ENCODE measurements at regions not wholly inside any gene's neighbourhood (a gene's known extent, or its start where the extent isn't known, plus 50 kb on each side); places are given as distances from the start of the nearest gene placed in this dataset.

- in situ Hi-C loops (cut with HindIII; ENCODE audit: low sequenced_read_pairs), result no loop called here
- no peak for TF ChIP-seq CTCF (IDR thresholded peaks at IDR 0.05; ENCODE audit: low read depth, low read length)
- no peak overlapping the region for H3K4me3 ChIP-seq (ENCODE audit: low read depth, low read length)
- DNase-seq (ENCODE audit: low read depth, low spot score), result no peak
Observed at GRCh38 chr4:143036443-143036842, 148.3 kb upstream of the USP38 start.

DNA sequence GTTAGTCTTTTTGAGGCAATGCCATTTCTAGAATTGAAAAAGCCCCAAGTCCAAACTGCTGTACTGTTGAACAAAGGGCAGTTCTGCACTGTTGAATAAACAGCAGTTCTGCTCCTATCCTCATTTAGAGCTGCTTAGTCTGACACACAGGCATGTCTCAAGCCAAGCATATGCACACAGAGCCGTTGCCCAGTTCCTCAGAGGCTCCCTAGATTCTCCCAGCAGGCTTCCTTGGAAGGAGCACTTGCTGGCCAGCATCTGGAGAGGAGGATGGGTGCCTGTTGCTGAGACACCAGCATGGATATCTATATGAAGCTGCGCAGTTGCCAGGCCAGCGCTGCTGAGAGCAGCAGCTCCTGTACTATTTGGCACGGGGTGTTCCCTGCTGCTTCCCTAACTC, 138.3 kb upstream of the USP38 start:
- in situ Hi-C loops (cut with HindIII; ENCODE audit: low sequenced_read_pairs), result no loop called here
- H3K4me3 ChIP-seq (ENCODE audit: low read depth, low read length), result no peak overlapping the region
- no peak for DNase-seq (ENCODE audit: low read depth, low spot score)
- TF ChIP-seq CTCF (IDR thresholded peaks at IDR 0.05; ENCODE audit: low read depth, low read length), result no peak

- in situ Hi-C loops (cut with HindIII; ENCODE audit: low sequenced_read_pairs), result no loop called here
- DNase-seq (ENCODE audit: low read depth, low spot score), result no peak
- no peak overlapping the region for H3K4me3 ChIP-seq (ENCODE audit: low read depth, low read length)
- no peak for TF ChIP-seq CTCF (IDR thresholded peaks at IDR 0.05; ENCODE audit: low read depth, low read length)
Observed at GRCh38 chr4:143046906-143047305, 137.8 kb upstream of the USP38 start.

DNA sequence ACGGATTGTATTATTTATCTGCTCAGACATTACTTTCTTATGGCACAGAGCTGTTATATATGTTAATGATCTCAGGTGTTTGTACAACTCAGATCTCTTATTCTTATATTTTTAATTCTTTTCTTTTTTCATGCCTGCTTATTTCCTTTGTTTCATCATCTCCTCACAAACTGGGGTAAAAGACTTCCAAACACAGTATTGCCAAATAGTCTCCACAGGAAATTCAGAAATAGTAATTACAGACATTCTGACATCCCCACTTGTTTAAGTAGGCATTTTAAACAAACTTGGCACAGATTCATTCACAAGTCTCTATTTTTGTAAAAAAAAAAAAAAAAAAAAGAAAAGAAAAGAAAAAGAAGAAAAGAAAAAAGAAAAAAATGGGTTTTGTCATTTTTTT, 129.7 kb upstream of the USP38 start:
- DNase-seq (ENCODE audit: low read depth, low spot score), result no peak
- in situ Hi-C loops (cut with HindIII; ENCODE audit: low sequenced_read_pairs), result no loop called here
- no peak overlapping the region for H3K4me3 ChIP-seq (ENCODE audit: low read depth, low read length)
- TF ChIP-seq CTCF (IDR thresholded peaks at IDR 0.05; ENCODE audit: low read depth, low read length), result no peak

DNA sequence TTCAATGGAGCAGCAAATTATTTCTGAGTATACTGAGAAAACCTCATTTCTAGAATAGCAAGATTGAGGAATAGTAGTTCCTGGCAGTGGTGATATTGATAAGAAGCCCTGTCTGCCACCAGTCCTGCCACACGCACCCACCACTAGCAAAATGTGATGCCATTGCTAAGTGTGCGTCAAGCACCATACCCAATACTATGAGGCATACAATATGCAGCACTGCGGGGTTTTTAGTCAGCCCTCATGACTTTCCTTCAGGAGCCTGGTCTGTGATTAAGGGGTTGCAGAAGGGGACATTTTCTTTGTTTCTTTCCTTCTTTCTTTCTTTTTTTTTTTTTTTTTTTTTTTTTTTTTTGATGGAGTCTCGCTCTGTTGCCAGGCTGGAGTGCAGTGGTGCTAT, 128.7 kb upstream of the USP38 start:
- no peak for DNase-seq (ENCODE audit: low read depth, low spot score)

GRCh38 chr4:143071351-143071750, 113.4 kb upstream of the USP38 start:
- no peak overlapping the region for H3K4me3 ChIP-seq (ENCODE audit: low read depth, low read length)
- DNase-seq (ENCODE audit: low read depth, low spot score), result no peak
- no peak for TF ChIP-seq CTCF (IDR thresholded peaks at IDR 0.05; ENCODE audit: low read depth, low read length)
- in situ Hi-C loops (cut with HindIII; ENCODE audit: low sequenced_read_pairs), result no loop called here

More for the DNA sequence above, 128.7 kb upstream of the USP38 start:
- in situ Hi-C loops (cut with HindIII; ENCODE audit: low sequenced_read_pairs), result no loop called here
- H3K4me3 ChIP-seq (ENCODE audit: low read depth, low read length), result no peak overlapping the region
- no peak for TF ChIP-seq CTCF (IDR thresholded peaks at IDR 0.05; ENCODE audit: low read depth, low read length)

DNA sequence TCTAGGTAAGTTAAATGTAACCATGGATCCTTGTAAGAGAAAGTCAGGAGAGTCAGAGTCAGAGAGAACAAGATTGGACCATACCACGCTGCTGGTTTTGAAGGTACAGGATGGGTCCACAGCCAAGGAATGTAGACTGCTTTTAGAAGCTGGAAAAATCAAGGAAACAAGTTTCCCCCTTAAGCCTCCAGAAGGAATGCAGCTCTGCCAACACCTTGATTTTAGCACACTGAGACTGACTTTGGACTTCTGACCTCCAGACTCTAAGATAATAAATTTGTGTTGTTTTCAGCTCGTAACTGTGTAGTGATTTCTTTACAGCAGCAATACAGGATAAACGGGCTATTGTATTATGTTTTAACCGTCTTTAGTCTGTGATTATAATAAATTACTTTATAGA, 108.0 kb upstream of the USP38 start:
- no peak for DNase-seq (ENCODE audit: low read depth, low spot score)
- H3K4me3 ChIP-seq (ENCODE audit: low read depth, low read length), result no peak overlapping the region
- in situ Hi-C loops (cut with HindIII; ENCODE audit: low sequenced_read_pairs), result no loop called here
- no peak for TF ChIP-seq CTCF (IDR thresholded peaks at IDR 0.05; ENCODE audit: low read depth, low read length)

All from astrocyte of the spinal cord (primary cell).